HG02798 (cell line): ENCODE measurements at regions not wholly inside any gene's neighbourhood (a gene's known extent, or its start where the extent isn't known, plus 50 kb on each side); places are given as distances from the start of the nearest gene placed in this dataset.
"Not testable (repeated sequence)": the region's sequence is repeated elsewhere in the genome, so short reads cannot be mapped to it uniquely, and the experiment has no call there.

Experiments
- ATAC-seq: cut with Tn5 transposase; IDR thresholded peaks from one replicate; pipeline ENCODE4 v1.9.1; 2021; ENCODE audit warnings: mild to moderate bottlenecking; ENCODE audit not compliant: unreplicated experiment, poor library complexity

DNA sequence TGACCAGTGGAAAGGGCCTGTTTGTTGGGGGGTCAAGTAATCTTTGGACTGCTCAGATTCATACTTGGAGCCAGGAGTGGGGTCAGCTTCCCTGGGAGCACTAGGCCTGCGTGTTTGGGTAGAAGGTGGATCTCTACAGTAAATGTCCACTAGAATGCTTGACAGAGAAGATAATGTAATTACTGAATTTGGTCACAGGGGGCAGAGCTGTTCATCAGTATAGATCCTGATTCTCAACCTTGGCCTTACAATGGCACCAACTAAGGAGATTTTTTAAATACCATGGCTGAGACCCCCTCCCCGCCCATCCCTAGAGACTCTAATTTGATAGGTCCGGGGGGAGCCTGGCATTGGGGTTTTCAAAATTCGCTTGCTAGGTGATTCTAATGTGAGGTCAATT, 217.5 kb upstream of the PLXNA2 start:
- no peak for ATAC-seq

DNA sequence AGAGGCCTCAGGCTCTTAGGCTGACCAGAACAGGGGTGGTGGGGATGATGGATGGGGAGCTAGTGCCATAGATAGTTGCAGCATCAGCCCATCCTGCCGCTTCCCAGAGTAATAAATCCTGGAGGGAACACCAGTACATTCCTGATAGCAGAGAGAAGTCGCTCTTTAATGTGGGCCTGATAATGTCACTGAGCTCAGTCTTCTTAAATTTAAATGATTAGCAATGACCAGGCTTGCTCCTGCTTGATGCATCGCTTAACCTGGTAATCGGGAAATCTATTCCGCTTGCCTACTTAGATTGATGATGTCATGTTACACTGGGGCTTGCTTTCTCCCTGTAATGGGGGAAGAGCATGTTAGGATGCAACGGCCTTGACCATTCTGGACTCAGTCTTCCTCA, 218.6 kb upstream of the PLXNA2 start:
- ATAC-seq, result no peak

DNA sequence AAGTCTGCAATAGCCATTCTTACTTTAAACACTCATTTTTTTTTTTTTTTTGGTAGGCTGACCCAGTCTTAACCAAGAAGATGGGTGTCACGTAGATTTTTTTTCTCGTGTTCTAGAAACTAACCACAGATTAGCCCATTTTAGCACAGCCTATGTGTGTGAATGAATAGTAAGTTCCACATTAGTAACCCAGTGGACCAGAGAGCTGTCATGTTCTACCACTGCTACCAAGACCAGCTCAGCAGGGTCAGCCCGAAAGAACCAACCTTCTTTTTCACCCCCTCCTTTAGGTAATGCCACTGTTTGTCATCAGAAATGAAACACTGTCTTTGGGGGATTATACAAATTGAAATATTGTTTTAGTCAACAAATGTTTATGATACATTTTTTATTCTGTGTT, 221.1 kb upstream of the PLXNA2 start:
- no peak for ATAC-seq

DNA sequence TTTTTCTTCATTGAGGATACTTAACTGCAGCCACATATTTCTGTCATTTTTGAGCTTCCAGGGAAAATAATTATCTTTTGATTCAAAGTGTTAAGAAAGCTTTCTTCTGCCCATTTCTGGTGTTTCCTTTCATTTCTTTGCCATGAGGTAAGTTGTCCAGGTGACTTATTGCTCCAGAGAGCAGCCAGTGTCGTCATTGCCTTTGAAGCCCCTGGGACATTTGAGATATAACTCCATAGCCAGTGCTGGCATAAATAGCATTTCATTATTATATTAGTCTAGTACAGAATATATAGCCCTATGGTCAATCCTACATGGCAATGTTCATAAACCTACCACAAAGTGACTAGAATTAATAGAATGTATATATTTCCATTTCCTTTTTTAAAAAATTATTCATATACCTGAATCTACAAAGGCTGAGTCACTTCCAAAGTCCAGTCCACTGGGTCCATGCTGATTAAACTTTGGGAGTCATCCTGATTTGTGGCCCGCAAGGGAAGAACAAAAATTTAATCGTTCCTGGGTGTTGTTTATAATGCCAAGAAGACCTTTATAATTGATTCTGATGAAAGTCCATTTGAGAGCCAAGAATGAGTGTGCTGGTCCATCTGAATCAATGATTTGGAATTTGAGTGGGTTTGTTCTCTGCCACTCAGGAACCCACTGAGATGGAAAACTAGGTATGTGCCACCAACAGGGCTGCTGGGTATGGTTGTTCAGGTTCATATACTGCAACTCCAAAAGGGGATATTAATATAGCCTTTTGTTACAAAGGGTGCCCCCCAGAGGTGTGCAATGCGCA, 221.8 kb upstream of the PLXNA2 start:
- no peak for ATAC-seq

DNA sequence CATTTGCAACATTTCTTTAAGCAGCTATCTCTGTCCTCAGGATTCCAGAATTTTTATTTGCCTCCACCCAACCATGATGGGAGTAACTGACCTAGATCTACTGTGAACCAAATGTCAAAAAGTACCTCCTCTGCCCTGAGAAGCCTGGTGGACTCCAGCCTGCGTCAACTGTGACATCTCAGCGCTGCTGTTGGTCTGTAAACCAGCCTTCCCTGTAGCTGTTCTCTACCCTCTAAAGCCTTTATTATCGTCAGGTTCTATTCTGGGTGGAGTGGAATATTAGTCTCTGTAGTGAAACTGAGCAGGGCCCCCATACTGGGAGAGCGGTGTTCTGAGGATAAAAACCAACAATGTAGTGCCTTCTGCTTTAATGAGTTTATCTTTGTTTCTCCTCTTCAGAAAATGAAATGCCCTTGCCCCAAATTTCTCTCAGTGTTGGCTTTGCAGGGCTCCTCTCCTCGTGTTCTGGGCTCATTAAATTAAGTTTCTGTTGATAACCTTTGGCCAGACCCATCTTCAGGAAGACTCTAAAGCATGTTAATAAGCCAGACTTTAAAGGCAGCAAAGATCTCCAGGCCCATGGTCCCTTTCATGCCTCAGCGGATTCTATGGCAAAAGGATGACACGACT, 223.1 kb upstream of the PLXNA2 start:
- no peak for ATAC-seq

DNA sequence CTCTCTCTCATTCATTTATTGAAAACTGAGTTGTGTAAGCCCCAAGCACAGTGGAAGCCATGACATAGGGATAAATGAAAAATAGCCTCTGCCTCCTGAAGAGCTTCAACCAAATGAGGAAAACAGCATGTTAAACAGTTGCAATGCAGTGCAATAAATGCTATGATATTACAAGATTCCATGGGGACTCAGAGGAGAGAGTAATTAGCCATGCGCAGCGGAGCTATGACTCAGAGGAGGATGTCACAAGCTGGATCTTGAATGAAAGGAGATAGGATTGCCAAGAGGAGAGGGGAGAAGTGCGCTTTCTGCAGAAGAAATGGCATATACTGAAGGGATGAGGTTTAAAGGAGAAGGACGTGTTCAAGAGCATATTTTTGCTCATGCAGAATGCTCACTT, 231.3 kb upstream of the PLXNA2 start:
- no peak for ATAC-seq

DNA sequence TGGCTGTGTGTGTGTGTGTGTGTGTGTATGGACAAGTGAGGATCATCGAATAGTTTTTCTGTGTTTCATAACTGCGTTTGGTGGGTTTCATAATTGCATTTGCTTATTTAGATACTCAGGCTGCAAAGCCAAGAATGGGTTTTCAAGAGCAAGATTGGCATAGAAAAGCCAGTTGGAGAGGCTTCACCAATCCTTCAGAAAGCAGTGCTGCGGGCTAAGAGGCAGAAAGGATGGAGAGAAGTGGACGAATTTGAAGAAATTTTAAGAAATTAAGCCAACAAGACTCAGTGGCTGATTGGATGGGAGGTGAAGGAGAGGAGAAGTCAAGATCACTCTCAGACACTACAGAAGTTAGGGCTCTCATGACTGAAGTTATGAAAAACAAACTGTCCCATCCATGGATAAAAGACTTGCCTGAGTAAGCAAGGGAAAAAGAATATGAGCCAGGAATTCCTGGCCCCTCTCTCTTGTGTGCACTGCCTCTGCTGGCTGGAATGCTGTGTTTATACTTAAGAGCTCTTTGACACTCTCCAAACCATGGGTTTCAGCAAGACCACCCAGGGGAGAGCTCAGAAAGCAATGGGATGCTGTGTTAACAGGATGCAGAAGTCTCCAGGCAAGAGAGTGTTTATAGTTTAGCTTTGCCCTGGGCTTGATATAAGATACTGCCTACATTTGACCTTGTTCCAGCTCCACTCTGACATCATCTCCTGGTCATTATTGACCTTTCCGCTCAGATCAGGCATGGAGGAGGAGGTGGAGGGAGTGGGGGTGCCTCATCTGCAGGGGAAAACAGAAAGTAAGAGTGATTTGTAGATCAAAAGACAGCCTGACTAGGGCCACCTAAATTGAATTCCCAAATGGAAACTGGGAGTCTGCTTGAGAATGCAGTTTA, 232.0 kb upstream of the PLXNA2 start:
- no peak for ATAC-seq

DNA sequence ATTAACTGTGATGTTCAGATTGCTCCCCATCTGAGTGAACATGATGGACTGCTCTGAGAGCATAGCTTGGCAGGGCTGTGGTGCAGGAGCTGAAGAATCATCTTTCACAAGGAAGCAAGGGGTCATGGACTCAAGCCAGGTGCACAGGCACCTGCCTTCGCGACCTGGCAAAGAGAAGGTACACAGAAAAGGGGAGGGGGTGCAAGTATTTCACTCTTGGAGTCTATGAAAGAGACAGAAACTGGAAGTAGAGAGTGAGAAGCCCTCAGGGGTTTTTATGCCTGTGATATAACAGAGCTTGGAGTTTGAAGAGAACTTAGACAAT, 232.6 kb upstream of the PLXNA2 start:
- no peak for ATAC-seq

DNA sequence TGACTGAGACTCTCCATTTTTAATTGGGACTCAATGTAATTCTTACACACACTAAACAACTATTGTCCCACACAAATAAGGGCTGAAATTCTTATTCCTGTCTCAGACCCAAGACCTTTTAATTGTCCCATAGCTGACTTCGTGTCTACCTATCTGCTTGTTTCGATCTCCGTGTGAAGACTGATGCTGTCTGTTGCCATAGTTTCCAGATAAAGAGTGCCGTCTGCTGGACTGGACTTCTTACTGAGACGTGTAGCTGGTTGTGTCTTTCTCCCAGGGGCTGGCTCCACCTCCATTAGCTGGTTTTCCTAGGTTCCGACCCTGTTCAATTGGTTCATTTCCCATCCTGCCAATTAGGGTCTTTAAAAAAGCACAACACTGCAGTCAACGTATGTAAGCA, 235.3 kb upstream of the PLXNA2 start:
- ATAC-seq, result no peak

DNA sequence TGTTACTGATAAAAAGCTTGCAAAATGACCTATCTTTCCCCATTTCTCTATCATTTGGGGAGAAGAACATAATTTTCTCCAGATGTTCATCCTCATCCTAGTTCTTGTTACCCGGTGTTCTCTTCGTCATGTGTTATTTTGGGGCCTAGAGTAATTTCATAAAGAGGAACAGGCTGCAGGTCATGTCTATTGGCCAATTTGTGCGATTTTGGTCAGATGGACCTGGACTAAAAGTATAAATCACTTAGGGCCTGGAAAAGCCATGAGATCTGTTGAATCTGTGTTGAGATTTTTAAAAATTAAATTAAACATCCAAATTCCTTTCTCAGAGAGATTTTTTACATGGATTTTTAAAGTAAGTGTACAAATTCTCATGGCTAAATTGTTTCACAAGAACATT, 241.3 kb upstream of the PLXNA2 start:
- no peak for ATAC-seq

DNA sequence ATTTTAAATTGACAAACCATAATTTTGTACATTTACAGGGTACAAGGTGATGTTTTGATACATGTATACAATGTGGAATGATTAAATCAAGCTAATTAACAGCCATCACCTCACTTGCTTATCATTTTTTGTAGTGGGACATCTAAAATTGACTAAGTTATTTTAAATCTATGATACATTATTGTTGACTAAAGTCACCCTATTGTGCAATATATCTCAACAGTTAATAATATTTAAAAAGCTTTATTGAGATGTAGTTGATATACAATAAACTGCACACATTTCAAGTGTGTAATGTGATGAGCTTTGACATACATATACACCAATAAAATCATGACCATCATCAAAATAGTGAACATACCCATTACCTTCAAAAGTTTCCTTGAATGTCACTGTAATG, 242.5 kb upstream of the PLXNA2 start:
- no peak for ATAC-seq

DNA sequence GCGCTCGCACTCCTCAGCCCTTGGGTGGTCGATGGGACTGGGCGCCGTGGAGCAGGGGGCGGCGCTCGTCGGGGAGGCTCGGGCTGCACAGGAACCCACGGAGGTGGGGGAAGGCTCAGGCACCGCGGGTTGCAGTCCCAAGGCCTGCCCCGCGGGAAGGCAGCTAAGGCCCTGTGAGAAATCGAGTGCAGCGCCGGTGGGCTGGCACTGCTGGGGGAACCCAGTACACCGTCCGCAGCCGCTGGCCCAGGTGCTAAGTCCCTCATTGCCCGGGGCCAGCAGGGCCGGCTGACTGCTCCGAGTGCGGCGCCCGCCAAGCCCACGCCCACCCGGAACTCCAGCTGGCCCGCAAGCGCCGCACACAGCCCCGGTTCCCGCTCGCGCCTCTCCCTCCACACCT, 244.2 kb upstream of the PLXNA2 start:
- ATAC-seq, result not testable (repeated sequence)

DNA sequence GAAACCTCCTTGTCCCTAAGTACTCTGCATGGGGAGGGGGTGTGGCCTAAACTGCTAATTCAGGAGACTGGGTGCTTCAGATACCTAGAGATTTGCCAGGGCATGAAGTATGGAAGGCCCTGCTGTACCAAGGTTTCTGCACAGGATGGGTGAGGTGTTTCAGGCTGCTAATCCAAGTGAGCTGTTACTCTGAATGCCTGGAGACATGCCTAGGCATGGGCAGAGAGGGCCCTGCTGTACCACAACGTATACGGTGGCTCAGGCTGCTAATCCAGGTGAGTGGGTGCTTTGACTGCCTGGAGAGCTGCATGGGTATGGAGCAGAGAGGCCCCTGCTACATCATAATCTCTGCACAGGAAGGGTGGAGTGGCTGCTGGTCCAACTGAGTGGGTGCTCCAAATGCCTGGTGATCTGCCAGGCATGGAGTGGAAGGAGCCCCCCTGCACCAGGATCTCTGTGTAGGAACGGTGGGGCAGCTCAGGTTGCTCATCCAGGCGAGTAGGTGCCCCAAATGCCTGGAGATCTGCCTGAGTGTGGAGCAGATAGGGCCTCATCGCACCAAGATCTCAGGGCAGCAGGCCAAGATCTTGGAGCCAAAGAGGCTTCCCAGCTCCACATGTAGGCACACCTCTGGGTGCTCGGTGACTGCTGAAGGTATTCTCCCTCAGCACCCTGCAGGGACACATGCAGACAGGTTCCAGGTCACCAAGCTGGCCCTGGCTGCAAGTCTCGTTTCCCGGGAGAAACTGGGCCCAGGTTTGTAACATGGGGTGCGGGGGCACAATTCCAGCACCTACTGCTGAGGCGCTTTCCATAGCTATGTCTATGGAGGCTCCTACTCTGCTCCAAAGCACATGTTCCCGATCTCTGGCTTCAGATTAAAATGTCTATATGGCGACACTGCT, 252.5 kb upstream of the PLXNA2 start:
- no peak for ATAC-seq

DNA sequence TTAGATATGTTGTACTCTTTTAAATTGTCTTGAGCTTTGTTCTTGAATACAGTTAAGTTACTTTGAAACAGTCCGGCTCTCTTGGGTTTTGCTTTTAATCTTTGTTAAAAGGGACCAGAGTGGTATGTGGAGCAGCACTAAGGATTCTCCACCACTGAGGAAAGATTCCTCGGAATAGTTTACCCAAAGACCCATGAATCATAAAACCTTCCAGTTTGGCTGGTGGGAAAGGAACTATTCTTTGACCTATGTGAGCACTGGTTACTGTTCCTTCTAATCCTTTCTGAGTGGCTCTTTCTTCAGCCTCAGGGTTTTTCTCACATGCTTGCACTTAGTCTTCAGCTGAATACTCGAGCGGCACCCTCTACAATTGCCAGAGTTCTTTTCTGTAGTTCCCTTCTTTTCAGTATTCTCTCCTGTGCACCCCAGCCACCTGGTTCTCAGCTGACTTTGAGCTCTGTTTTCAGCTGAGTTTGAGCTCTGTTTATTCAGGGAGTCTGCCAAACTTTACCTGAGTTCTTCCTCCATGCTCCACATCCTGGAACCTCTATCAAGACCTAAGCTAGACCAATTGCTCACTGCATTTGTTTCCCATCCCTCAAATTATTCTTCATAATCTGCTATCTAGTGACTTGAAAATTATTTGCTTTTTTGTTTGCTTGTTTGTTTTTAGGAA, 253.8 kb upstream of the PLXNA2 start:
- no peak for ATAC-seq

DNA sequence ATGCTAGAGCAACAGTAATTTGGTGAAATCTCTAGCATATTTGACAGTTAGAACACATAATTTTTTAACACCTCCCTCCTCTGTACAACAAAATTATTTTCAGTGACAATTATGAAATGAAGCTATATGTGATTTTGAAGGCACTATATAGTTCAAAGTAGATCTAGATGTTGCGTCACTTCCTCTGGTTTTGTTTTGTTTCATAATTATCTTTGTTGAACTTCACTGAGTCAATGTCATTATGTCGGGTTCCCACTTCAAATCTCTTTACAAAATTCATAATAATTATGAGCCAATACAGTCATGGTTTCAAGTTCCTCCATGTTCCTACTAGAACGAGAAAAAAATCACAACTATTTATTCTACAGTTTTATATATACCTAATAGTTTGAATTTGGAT, 254.8 kb upstream of the PLXNA2 start:
- ATAC-seq, result no peak

DNA sequence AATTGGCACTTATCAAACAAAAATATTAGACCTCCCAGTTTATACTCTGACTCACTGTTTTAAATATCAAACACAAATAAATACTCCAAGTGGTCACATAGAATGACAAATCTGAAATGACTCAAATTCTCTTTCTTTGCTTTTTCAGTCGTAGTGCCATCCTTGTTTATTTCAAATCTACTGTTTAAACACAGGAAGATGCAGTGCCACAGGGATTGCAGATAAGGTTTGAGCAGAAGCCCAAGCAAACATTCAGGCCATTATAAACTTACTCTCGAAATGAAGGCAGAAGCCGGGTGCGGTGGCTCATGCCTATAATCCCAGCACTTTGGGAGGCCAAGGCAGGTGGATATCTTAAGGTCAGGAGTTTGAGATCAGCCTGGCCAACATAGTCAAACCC, 255.4 kb upstream of the PLXNA2 start:
- no peak for ATAC-seq

DNA sequence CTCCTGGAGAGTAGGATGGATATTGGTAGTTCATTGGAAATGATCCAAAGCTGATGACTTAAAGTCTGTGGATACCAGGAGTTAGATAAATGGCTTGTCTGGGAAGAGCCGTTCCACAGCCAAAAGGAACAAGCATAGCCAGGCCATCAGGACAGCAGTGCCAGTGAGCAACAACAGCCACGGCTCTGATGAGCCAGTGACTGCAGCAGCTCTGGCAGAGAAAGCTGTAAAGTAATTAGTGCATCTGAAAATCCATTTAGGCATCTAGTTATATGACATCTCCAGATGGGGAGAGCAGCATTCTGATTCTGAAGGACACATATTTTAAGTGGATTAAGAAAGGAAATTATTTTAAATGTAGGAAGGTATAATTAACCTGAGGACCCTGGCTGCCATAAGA, 256.2 kb upstream of the PLXNA2 start:
- no peak for ATAC-seq

DNA sequence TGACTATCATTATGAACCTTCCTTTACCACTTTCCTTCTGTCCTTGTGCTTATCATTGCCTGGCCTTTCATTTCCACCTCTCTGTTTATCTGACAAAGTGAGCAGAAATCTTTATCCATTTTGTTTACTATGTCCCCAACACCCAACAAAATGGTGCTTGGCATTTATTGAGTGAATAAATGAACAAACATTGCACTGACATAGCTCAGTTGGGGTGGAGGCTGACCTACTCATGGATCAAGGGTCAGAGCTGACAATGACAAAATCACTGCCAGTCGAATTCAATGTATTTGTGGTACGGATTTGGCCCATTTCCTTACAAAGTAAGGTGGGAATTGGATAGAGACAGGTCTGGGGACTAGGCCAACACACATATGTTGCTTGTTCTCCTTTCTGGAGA, 257.4 kb upstream of the PLXNA2 start:
- no peak for ATAC-seq

DNA sequence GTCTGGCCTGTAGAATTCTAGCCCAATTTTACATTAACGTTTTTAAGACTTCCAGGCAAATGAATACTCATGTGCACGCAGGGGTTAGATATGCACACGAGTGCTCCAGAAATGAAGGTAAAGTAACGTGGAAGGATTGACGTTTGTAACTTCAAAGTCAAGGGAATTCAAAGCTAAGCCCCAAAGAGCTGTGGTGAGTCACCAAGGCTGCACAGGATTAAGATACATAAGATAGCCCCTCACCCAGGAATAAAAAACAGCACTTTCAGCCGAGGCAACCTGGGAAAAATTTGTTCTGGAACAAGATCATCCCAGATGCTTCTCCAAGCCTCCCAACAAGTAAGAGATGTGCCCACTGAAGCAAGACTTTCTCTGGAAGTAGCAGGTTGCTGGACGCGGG, 259.6 kb upstream of the PLXNA2 start:
- ATAC-seq, result no peak

DNA sequence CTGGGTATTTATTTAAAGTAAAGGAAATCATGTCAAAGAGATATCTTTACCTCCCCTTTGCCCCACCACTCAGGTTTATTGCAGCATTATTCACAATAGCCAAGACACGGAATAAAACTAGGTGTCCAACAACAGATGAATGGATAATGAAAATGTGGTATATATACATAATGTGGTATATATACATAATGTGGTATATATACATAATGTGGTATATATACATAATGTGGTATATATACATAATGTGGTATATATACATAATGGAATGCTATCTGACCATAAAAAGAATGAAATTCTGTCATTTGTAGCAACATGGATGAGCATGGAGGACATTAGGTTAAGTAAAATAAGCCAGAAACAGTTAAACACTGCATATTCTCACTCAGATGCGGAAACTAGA, 262.6 kb upstream of the PLXNA2 start:
- ATAC-seq, result no peak
